ENCODE measurements at regions not wholly inside any gene's neighbourhood (a gene's known extent, or its start where the extent isn't known, plus 50 kb on each side); places are given as distances from the start of the nearest gene placed in this dataset.

DNA sequence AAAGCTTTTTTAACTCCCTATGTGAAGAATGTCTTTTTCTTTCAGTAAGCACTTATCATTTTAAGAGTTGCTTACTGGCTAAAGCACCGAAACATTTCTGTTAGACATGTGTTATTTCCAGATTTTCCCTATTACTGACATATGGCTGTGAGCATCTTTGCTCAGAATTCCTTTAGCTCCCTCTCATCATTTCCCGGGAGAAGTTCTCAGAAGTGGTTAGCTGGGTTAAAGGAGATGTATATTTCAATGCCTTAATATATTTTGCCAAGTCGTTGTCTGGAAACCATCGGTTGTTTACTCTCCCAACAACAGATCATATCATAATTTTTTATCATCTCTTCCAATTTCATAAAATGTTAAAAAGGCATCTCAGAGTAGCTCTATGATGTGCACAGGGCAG is 396.5 kb downstream of the OCA2 start:
- H3K9me3 Mint-ChIP-seq (ENCODE audit: unreplicated experiment): peaks cover 29% of the 10 kb centered on the region
- no peak for DNase-seq (ENCODE audit: unreplicated experiment)
- H3K27ac Mint-ChIP-seq (ENCODE audit: low read depth, unreplicated experiment): no peak overlapping the region
- H3K36me3 Mint-ChIP-seq (ENCODE audit: insufficient read depth, unreplicated experiment): no peaks in the 10 kb centered on the region
- ChIA-PET POLR2A (no interaction called here), CTCF (no interaction called here)
- TF ChIP-seq CTCF (IDR thresholded peaks at IDR 0.05; ENCODE audit: unreplicated experiment): no peak
- H3K27me3 Mint-ChIP-seq (ENCODE audit: insufficient read depth, unreplicated experiment): no peaks in the 10 kb centered on the region
- no TSS peak for BruUV-seq (replicated peaks)
- H3K4me1 Mint-ChIP-seq (ENCODE audit: insufficient read depth, unreplicated experiment): no peaks in the 10 kb centered on the region
- intact Hi-C loops (cut with micrococcal nuclease): no loop called here
- H3K4me3 Mint-ChIP-seq (ENCODE audit: unreplicated experiment): no peak overlapping the region

DNA sequence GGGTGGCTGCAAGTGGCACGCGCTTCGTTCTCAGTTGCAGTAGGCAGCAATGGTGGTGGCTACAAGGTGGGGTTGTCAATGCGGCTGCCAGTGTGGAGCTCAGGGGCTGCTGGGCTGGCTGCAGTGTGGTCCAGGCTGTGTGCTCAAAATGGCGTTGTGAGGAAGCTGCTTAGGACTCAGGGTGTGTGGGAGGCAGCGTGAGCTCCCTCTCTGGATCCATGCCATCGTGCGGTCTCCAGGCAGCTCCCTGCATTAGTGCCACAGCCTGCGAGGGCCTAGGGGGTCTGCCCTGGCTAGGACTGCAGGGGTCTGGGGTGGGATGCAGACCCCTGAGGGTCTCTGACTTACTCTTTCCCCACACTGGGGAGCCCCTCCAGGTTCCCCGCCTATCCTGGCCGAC is 397.2 kb downstream of the OCA2 start:
- intact Hi-C loops (cut with micrococcal nuclease): no loop called here
- no peaks in the 10 kb centered on the region for H3K36me3 Mint-ChIP-seq (ENCODE audit: insufficient read depth, unreplicated experiment)
- ChIA-PET POLR2A (no interaction called here), CTCF (no interaction called here)
- no peak overlapping the region for H3K27ac Mint-ChIP-seq (ENCODE audit: low read depth, unreplicated experiment)
- no peak overlapping the region for H3K4me3 Mint-ChIP-seq (ENCODE audit: unreplicated experiment)
- H3K9me3 Mint-ChIP-seq (ENCODE audit: unreplicated experiment): peaks cover 29% of the 10 kb centered on the region
- no peak for TF ChIP-seq CTCF (IDR thresholded peaks at IDR 0.05; ENCODE audit: unreplicated experiment)
- DNase-seq (ENCODE audit: unreplicated experiment): no peak
- no TSS peak for BruUV-seq (replicated peaks)
- H3K27me3 Mint-ChIP-seq (ENCODE audit: insufficient read depth, unreplicated experiment): no peaks in the 10 kb centered on the region
- no peaks in the 10 kb centered on the region for H3K4me1 Mint-ChIP-seq (ENCODE audit: insufficient read depth, unreplicated experiment)

- Mint-ChIP-seq H3K36me3 (ENCODE audit: insufficient read depth, unreplicated experiment) (no peaks in the 10 kb centered on the region), H3K9me3 (ENCODE audit: unreplicated experiment) (peaks cover 29% of the 10 kb centered on the region), H3K4me1 (ENCODE audit: insufficient read depth, unreplicated experiment) (no peaks in the 10 kb centered on the region), H3K4me3 (ENCODE audit: unreplicated experiment) (no peak overlapping the region), H3K27ac (ENCODE audit: low read depth, unreplicated experiment) (no peak overlapping the region), H3K27me3 (ENCODE audit: insufficient read depth, unreplicated experiment) (no peaks in the 10 kb centered on the region)
- TF ChIP-seq CTCF (IDR thresholded peaks at IDR 0.05; ENCODE audit: unreplicated experiment): no peak
- CTCF ChIA-PET: no interaction called here
- POLR2A ChIA-PET: no interaction called here
- intact Hi-C loops (cut with micrococcal nuclease): no loop called here
- no TSS peak for BruUV-seq (replicated peaks)
- no peak for DNase-seq (ENCODE audit: unreplicated experiment)
These were observed 398.1 kb downstream of the OCA2 start for GRCh38 chr15:27701014-27701413.

DNA sequence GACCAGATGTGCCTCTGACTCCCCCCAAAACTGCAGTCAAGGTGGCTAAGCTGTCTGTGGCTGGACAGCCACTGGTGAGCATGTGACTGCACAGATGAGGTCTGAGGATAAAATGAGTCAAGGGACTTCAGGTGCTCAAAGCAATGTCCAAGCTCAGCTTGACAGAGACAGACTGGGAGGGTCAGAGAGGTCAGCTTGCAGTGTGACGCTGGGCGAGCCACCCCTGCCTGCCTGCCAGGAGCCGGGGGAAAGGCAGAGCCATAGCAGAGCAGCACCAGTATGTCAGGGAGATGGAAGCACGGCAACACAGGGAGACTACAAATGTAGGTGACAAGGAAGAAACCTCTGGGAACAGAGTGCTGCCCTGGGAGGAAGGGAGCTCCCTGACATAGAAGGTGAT is 399.4 kb downstream of the OCA2 start:
- Mint-ChIP-seq H3K4me1 (ENCODE audit: insufficient read depth, unreplicated experiment) (no peaks in the 10 kb centered on the region), H3K9me3 (ENCODE audit: unreplicated experiment) (peaks cover 28% of the 10 kb centered on the region), H3K27me3 (ENCODE audit: insufficient read depth, unreplicated experiment) (no peaks in the 10 kb centered on the region), H3K4me3 (ENCODE audit: unreplicated experiment) (no peak overlapping the region), H3K27ac (ENCODE audit: low read depth, unreplicated experiment) (no peak overlapping the region), H3K36me3 (ENCODE audit: insufficient read depth, unreplicated experiment) (no peaks in the 10 kb centered on the region)
- DNase-seq (ENCODE audit: unreplicated experiment): no peak
- no TSS peak for BruUV-seq (replicated peaks)
- POLR2A ChIA-PET: no interaction called here
- CTCF ChIA-PET: no interaction called here
- no peak for TF ChIP-seq CTCF (IDR thresholded peaks at IDR 0.05; ENCODE audit: unreplicated experiment)
- intact Hi-C loops (cut with micrococcal nuclease): no loop called here
